Keratinocyte (primary cell): ENCODE measurements at regions not wholly inside any gene's neighbourhood (a gene's known extent, or its start where the extent isn't known, plus 50 kb on each side); places are given as distances from the start of the nearest gene placed in this dataset.

Experiments
- DNase-seq: peaks from one replicate; pipeline ENCODE4 v3.0.0-alpha.2; 2011; ENCODE audit warnings: low read depth, missing footprints, low spot score
- FAIRE-seq: peaks from 2 replicates; lab custom pipeline; 2011; peaks lifted over from hg19 to GRCh38; lab: Jason Lieb, UNC
- H2AFZ ChIP-seq: 2 replicates; pipeline ENCODE4 v1.6.0; 2012; ENCODE audit warnings: low read length, control low read depth, inconsistent platforms; ENCODE audit not compliant: control insufficient read depth
- H3K27ac ChIP-seq: 2 replicates; pipeline ENCODE4 v1.5.1; 2011; ENCODE audit warnings: low read length; ENCODE audit not compliant: control insufficient read depth, insufficient read depth
- H3K27me3 ChIP-seq: 3 replicates; pipeline ENCODE4 v1.6.0; 2011; ENCODE audit warnings: low read length; ENCODE audit not compliant: control insufficient read depth, insufficient read depth; ENCODE audit errors: extremely low read depth
- H3K36me3 ChIP-seq, 2 experiments: 2 replicates in 1 of 2; 3 replicates in 1 of 2; pipeline ENCODE4 v1.5.1; 2011; ENCODE audit warnings: low read length in 2 of 2, mild to moderate bottlenecking in 1 of 2; ENCODE audit not compliant: control insufficient read depth in 2 of 2, insufficient read depth in 2 of 2; ENCODE audit errors: extremely low read depth in 1 of 2
- H3K4me1 ChIP-seq: 3 replicates; pipeline ENCODE4 v1.5.1; 2011; ENCODE audit warnings: low read length; ENCODE audit not compliant: control insufficient read depth, insufficient read depth; ENCODE audit errors: extremely low read depth
- H3K4me2 ChIP-seq: 3 replicates; pipeline ENCODE4 v1.6.0; 2011; ENCODE audit warnings: low read depth, low read length; ENCODE audit not compliant: control insufficient read depth, insufficient read depth; ENCODE audit errors: extremely low read depth
- H3K4me3 ChIP-seq, 3 experiments: fragments of 200-600 bp in 1 of 3; sonication (generic) in 1 of 3; 2 replicates in 2 of 3; 3 replicates in 1 of 3; pipeline ENCODE4 v1.5.1; 2011 to 2016; ENCODE audit warnings: low read length in 3 of 3, mild to moderate bottlenecking in 3 of 3, control low read depth in 2 of 3, inconsistent platforms in 1 of 3, low read depth in 1 of 3, mixed read lengths in 1 of 3, mixed run types in 1 of 3, moderate library complexity in 1 of 3; ENCODE audit not compliant: control insufficient read depth in 2 of 3, insufficient read depth in 2 of 3; ENCODE audit errors: extremely low read depth in 1 of 3
- H3K79me2 ChIP-seq: 2 replicates; pipeline ENCODE4 v1.6.0; 2012; ENCODE audit warnings: low read length; ENCODE audit not compliant: control insufficient read depth, insufficient read depth
- H3K9ac ChIP-seq: 3 replicates; pipeline ENCODE4 v1.6.0; 2011; ENCODE audit warnings: low read length; ENCODE audit not compliant: control insufficient read depth, insufficient read depth; ENCODE audit errors: extremely low read depth
- H3K9me1 ChIP-seq: 3 replicates; pipeline ENCODE4 v1.6.0; 2011; ENCODE audit warnings: low read length; ENCODE audit not compliant: control insufficient read depth, insufficient read depth; ENCODE audit errors: extremely low read depth
- H3K9me3 ChIP-seq: 2 replicates; pipeline ENCODE4 v1.5.1; 2012; ENCODE audit warnings: low read depth, low read length; ENCODE audit not compliant: control insufficient read depth
- H4K20me1 ChIP-seq: 3 replicates; pipeline ENCODE4 v1.6.0; 2011; ENCODE audit warnings: low read length; ENCODE audit not compliant: control insufficient read depth, insufficient read depth; ENCODE audit errors: extremely low read depth
- CTCF ChIP-seq, 3 experiments: IDR thresholded peaks in 1 of 3; conservative IDR thresholded peaks in 1 of 3; optimal IDR thresholded peaks in 1 of 3; 2 replicates in 2 of 3; 3 replicates in 1 of 3; pipeline versions ENCODE3 to v1.5.1; 2011; ENCODE audit warnings: low read length in 3 of 3, mild to moderate bottlenecking in 3 of 3, moderate library complexity in 2 of 3, control low read depth in 1 of 3, inconsistent platforms in 1 of 3; ENCODE audit not compliant: insufficient read depth in 2 of 3; ENCODE audit errors: extremely low read depth in 1 of 3
- EZH2 ChIP-seq: IDR thresholded peaks from one replicate; pipeline ENCODE4 v1.6.1; 2012; ENCODE audit warnings: inconsistent platforms, mild to moderate bottlenecking, low read length, moderate library complexity
- dilution Hi-C: fragments of 300-500 bp; cut with MboI; formaldehyde crosslinking; loops from one replicate; pipeline ENCODE4 v1.7.0; 2020; ENCODE audit warnings: low sequenced_read_pairs; ENCODE audit not compliant: extremely low pct_ligation_motif_present

GRCh38 chr6:111941686-111942330 lies 68.6 kb upstream of the FYN start:
- dilution Hi-C loops, result no loop called here
- Histone ChIP-seq H3K4me1 (no peaks in the 10 kb centered on the region), H2AFZ (no peak overlapping the region), H3K27ac (no peak overlapping the region), H3K4me2 (no peak overlapping the region), H3K9ac (no peak overlapping the region), H3K9me3 (no peaks in the 10 kb centered on the region), H3K36me3 (no peaks in the 10 kb centered on the region), H3K27me3 (no peaks in the 10 kb centered on the region), H3K4me3 (no peak overlapping the region), H3K79me2 (no peaks in the 10 kb centered on the region), H3K9me1 (no peaks in the 10 kb centered on the region), H4K20me1 (no peaks in the 10 kb centered on the region)
- FAIRE-seq, result no peak
- no peak for TF ChIP-seq CTCF (optimal IDR thresholded peaks at IDR 0.05 in 1 of 3, IDR thresholded peaks at IDR 0.05 in 1 of 3, conservative IDR thresholded peaks at IDR 0.05 in 1 of 3; ENCODE audit: extremely low read depth in 1 of 3, insufficient read depth in 2 of 3, low read length in 3 of 3)
- no peak for TF ChIP-seq EZH2
- no peak for DNase-seq

- H3K27me3 ChIP-seq, result no peaks in the 10 kb centered on the region
- FAIRE-seq (no peak), DNase-seq (no peak)
- no peaks in the 10 kb centered on the region for H3K4me1 ChIP-seq
- H3K9me1 ChIP-seq, result no peaks in the 10 kb centered on the region
- H3K27ac ChIP-seq, result no peak overlapping the region
- dilution Hi-C loops, result no loop called here
- TF ChIP-seq CTCF (optimal IDR thresholded peaks at IDR 0.05 in 1 of 3, IDR thresholded peaks at IDR 0.05 in 1 of 3, conservative IDR thresholded peaks at IDR 0.05 in 1 of 3; ENCODE audit: extremely low read depth in 1 of 3, insufficient read depth in 2 of 3, low read length in 3 of 3) (no peak), EZH2 (no peak)
- no peaks in the 10 kb centered on the region for H4K20me1 ChIP-seq
- H3K36me3 ChIP-seq, result no peaks in the 10 kb centered on the region
- H3K79me2 ChIP-seq, result no peaks in the 10 kb centered on the region
- H3K4me3 ChIP-seq, result no peak overlapping the region
- no peak overlapping the region for H3K4me2 ChIP-seq
- no peaks in the 10 kb centered on the region for H3K9me3 ChIP-seq
- H3K9ac ChIP-seq, result no peak overlapping the region
- H2AFZ ChIP-seq, result no peak overlapping the region
Observed at GRCh38 chr6:111942561-111942960, 69.3 kb upstream of the FYN start.
